ENCODE measurements at regions not wholly inside any gene's neighbourhood (a gene's known extent, or its start where the extent isn't known, plus 50 kb on each side); places are given as distances from the start of the nearest gene placed in this dataset.
"Not testable (repeated sequence)": the region's sequence is repeated elsewhere in the genome, so short reads cannot be mapped to it uniquely, and the experiment has no call there.

GRCh38 chr13:69234171-69234570, 873.5 kb upstream of the ATXN8OS start:
- DNase-seq, result no peak

GRCh38 chr13:69226427-69226826, 881.2 kb upstream of the ATXN8OS start:
- DNase-seq, result no peak

GRCh38 chr13:69221633-69222498, 885.8 kb upstream of the ATXN8OS start:
- not testable (repeated sequence) for DNase-seq

GRCh38 chr13:69213396-69213795, 894.2 kb upstream of the ATXN8OS start:
- no peak for DNase-seq

- no peak for DNase-seq
Measured at GRCh38 chr13:69204620-69205019, 903.0 kb upstream of the ATXN8OS start.

- DNase-seq, result no peak
Measured at GRCh38 chr13:69202996-69203395, 904.6 kb upstream of the ATXN8OS start.

GRCh38 chr13:69199664-69200063, 908.0 kb upstream of the ATXN8OS start:
- DNase-seq, result no peak

- no peak for DNase-seq
Measured at GRCh38 chr13:69198706-69199105, 908.9 kb upstream of the ATXN8OS start.

GRCh38 chr13:69194130-69194529, 913.5 kb upstream of the ATXN8OS start:
- no peak for DNase-seq

- no peak for DNase-seq
Measured at GRCh38 chr13:69180034-69180433, 927.6 kb upstream of the ATXN8OS start.

GRCh38 chr13:69178000-69178399, 929.6 kb upstream of the ATXN8OS start:
- DNase-seq, result no peak

GRCh38 chr13:69168436-69168835, 939.2 kb upstream of the ATXN8OS start:
- no peak for DNase-seq

- no peak for DNase-seq
Measured at GRCh38 chr13:69155136-69155535, 952.5 kb upstream of the ATXN8OS start.

- DNase-seq, result no peak
Measured at GRCh38 chr13:69142101-69142500, 965.5 kb upstream of the ATXN8OS start.

GRCh38 chr13:69124996-69125395, 982.6 kb upstream of the ATXN8OS start:
- no peak for DNase-seq

GRCh38 chr13:69109891-69110525, 997.6 kb upstream of the ATXN8OS start:
- DNase-seq, result no peak

- no peak for DNase-seq
Measured at GRCh38 chr13:69108486-69108885, 999.1 kb upstream of the ATXN8OS start.

- no peak for DNase-seq
Measured at GRCh38 chr13:69107436-69107835, 1000.2 kb upstream of the ATXN8OS start.

- DNase-seq, result no peak
Measured at GRCh38 chr13:69101841-69102240, 1005.8 kb upstream of the ATXN8OS start.

GRCh38 chr13:69094485-69094884, 1013.1 kb upstream of the ATXN8OS start:
- DNase-seq, result no peak

- DNase-seq, result no peak
Measured at GRCh38 chr13:69092615-69093322, 1014.9 kb upstream of the ATXN8OS start.

GRCh38 chr13:69077267-69077666, 1030.4 kb upstream of the ATXN8OS start:
- no peak for DNase-seq

- DNase-seq, result no peak
Measured at GRCh38 chr13:69069554-69070133, 1038.0 kb upstream of the ATXN8OS start.

Data from hematopoietic multipotent progenitor cell treated with erythropoietin and hydrocortisone succinate and interleukin-3 and kit ligand, for 6 days (in vitro differentiated cells).